C4-2B (cell line): ENCODE measurements at regions not wholly inside any gene's neighbourhood (a gene's known extent, or its start where the extent isn't known, plus 50 kb on each side); places are given as distances from the start of the nearest gene placed in this dataset.

Experiments used
- H3K27ac ChIP-seq: fragments of 450-650 bp; 2 replicates; pipeline ENCODE4 v1.5.1; 2017
- ZFX ChIP-seq: fragments of 450-650 bp; IDR thresholded peaks from 2 replicates; pipeline ENCODE4 v1.6.1; 2017
- TF ChIP-seq, protein P1 (sequence below): fragments of 450-650 bp; conservative IDR thresholded peaks from 2 replicates; pipeline ENCODE4 v1.5.1; 2017; ENCODE audit warnings: mild to moderate bottlenecking

DNA sequence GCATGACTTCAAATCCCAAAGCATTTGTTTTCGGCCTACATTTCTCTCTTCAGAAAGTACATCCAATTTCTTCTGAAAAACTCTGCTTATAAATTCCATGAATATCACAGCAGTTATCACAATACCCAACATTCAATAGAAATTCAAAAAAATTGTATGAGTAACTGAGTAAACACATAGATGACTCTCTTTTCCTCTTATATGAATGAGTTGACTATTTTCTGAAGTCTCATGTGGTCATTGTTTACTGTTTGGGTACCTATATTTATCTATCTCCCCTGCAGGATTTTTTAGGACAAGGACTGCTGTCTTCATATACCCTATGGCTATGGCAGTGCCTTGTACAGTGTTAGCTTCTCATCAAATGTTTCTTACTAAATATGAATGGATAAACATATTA lies 157.1 kb downstream of the HTR1A start:
- TF ChIP-seq ZFX, result no peak
- TF ChIP-seq, protein P1, sequence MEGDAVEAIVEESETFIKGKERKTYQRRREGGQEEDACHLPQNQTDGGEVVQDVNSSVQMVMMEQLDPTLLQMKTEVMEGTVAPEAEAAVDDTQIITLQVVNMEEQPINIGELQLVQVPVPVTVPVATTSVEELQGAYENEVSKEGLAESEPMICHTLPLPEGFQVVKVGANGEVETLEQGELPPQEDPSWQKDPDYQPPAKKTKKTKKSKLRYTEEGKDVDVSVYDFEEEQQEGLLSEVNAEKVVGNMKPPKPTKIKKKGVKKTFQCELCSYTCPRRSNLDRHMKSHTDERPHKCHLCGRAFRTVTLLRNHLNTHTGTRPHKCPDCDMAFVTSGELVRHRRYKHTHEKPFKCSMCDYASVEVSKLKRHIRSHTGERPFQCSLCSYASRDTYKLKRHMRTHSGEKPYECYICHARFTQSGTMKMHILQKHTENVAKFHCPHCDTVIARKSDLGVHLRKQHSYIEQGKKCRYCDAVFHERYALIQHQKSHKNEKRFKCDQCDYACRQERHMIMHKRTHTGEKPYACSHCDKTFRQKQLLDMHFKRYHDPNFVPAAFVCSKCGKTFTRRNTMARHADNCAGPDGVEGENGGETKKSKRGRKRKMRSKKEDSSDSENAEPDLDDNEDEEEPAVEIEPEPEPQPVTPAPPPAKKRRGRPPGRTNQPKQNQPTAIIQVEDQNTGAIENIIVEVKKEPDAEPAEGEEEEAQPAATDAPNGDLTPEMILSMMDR, result no peak
- H3K27ac ChIP-seq, result no peak overlapping the region

- TF ChIP-seq, protein P1, result no peak
- no peak for TF ChIP-seq ZFX
- H3K27ac ChIP-seq, result no peak overlapping the region
Measured at GRCh38 chr5:63803165-63803564, 159.1 kb downstream of the HTR1A start.

DNA sequence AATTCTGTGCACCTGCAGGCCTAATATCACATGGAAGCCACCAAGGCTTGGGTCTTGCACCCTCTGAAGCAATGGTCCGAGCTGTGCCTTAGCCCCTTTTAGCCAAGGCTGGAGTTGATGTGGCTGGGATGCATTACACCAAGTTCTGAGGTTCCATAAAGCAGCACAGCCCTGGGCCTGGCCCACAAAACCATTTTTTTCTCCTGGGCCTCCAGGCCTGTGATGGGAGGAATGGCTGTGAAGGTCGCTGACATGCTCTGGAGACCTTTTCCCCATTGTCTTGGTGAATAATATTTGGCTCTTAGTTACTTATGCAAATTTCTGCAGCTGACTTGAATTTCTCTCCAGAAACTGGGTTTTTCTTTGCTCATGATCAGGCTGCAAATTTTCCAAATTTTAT lies 167.3 kb downstream of the HTR1A start:
- no peak overlapping the region for H3K27ac ChIP-seq
- TF ChIP-seq, protein P1, result no peak

- TF ChIP-seq ZFX, result no peak
- TF ChIP-seq, protein P1, result no peak
Measured at GRCh38 chr5:63794296-63794695, 167.9 kb downstream of the HTR1A start.

DNA sequence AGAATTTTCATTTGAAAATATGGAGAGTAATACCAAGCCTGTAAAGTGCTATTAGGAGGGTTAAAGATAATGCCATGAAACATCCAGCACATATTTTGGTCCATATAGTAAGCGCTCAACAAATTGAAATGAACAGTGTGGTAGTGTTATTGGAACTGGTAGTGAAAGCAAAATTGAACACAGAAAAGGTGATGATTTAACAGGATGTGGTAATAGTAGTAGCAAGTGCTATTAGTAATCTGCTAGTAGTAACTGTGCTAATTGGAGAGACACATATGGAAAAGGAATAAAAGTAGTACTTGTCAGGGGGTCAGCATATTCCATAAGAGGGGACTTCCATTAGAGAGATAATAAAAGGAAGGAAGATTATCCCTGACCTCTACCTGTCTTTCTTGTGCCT lies 187.3 kb downstream of the HTR1A start:
- H3K27ac ChIP-seq, result no peak overlapping the region
- no peak for TF ChIP-seq ZFX
- TF ChIP-seq, protein P1, result no peak

More at GRCh38 chr5:63794296-63794695, 167.9 kb downstream of the HTR1A start:
- no peak overlapping the region for H3K27ac ChIP-seq

DNA sequence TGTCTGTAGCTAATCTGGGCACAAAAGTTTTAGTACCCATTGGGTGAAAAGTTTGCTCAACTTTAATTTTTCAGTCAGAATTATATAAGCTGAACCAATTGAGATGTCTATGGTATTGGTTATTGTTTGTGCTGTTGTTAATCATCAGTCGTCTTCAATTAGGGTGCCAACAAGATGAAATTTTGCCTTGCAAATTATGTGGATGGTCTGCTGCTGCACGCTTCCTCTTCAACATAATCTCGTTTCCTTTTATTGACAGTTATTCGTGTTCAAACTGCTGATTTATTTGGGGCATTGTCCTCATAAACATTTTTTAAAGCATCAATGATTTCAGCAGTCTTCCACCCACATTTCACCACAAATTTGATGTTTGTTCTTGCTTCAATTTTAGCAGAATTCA lies 194.0 kb downstream of the HTR1A start:
- no peak overlapping the region for H3K27ac ChIP-seq
- TF ChIP-seq, protein P1, result no peak
- no peak for TF ChIP-seq ZFX

GRCh38 chr5:63760965-63761364 lies 201.3 kb downstream of the HTR1A start:
- TF ChIP-seq ZFX, result no peak
- TF ChIP-seq, protein P1, result peak; percentile 40
- no peak overlapping the region for H3K27ac ChIP-seq
